CD4-positive, alpha-beta T cell (primary cell): ENCODE measurements at regions not wholly inside any gene's neighbourhood (a gene's known extent, or its start where the extent isn't known, plus 50 kb on each side); places are given as distances from the start of the nearest gene placed in this dataset.

Source experiments
- ATAC-seq: fragments of 200-7000 bp; cut with Tn5 transposase; one replicate; pipeline ENCODE4 v1.10.0; 2022; ENCODE audit warnings: mild to moderate bottlenecking; ENCODE audit not compliant: poor library complexity
- CTCF ChIA-PET: fragments of 350-600 bp; sonication (Branson Sonifier 250); formaldehyde crosslinking; loops from one replicate; lab custom pipeline; 2021; ENCODE audit warnings: antibody characterized with exemption, inconsistent platforms; lab: Charles Lee
- POLR2A ChIA-PET: fragments of 350-600 bp; sonication (Branson Sonifier 250); formaldehyde crosslinking; loops from one replicate; lab custom pipeline; 2021; ENCODE audit warnings: antibody characterized with exemption, inconsistent platforms; lab: Charles Lee
- DNase-seq, 14 experiments: peaks; one replicate each; pipeline ENCODE4 v3.0.0-alpha.2; 2013 to 2020; ENCODE audit warnings: mixed read lengths in 2 of 14
- H3K27ac ChIP-seq, 2 donors: one replicate each; pipeline versions ENCODE4 v1.5.1 to v1.7.0; 2013; ENCODE audit warnings: low read length in 2 of 2, low read depth in 1 of 2, mild to moderate bottlenecking in 1 of 2
- H3K27me3 ChIP-seq, 2 experiments: 1 replicate in 1 of 2; 2 replicates in 1 of 2; pipeline versions ENCODE4 v1.6.1 to v1.7.0; 2013; ENCODE audit warnings: low read length in 2 of 2, control low read depth in 1 of 2, mild to moderate bottlenecking in 1 of 2, moderate library complexity in 1 of 2; ENCODE audit not compliant: insufficient read depth in 2 of 2, control insufficient read depth in 1 of 2
- H3K36me3 ChIP-seq: one replicate; pipeline ENCODE4 v1.6.1; 2013; ENCODE audit warnings: low read length, control low read depth; ENCODE audit not compliant: insufficient read depth
- H3K4me1 ChIP-seq: one replicate; pipeline ENCODE4 v1.6.1; 2013; ENCODE audit warnings: low read length, control low read depth; ENCODE audit not compliant: insufficient read depth
- H3K4me3 ChIP-seq: one replicate; pipeline ENCODE4 v1.5.1; 2013; ENCODE audit warnings: mild to moderate bottlenecking, low read length, moderate library complexity
- H3K9me3 ChIP-seq, 2 experiments: 1 replicate in 1 of 2; 2 replicates in 1 of 2; pipeline versions ENCODE4 v1.6.1 to v1.7.0; 2013; ENCODE audit warnings: low read length in 2 of 2, mild to moderate bottlenecking in 2 of 2, control low read depth in 1 of 2, moderate library complexity in 1 of 2; ENCODE audit not compliant: control insufficient read depth in 1 of 2, insufficient read depth in 1 of 2
- H3K27ac Mint-ChIP-seq: one replicate; pipeline ENCODE4 v1.8.0; 2020; ENCODE audit warnings: mixed read lengths
- H3K27me3 Mint-ChIP-seq: one replicate; pipeline ENCODE4 v1.8.0; 2021; ENCODE audit warnings: mixed read lengths
- H3K36me3 Mint-ChIP-seq: one replicate; pipeline ENCODE4 v1.8.0; 2021; ENCODE audit warnings: low read depth, mixed read lengths
- H3K4me1 Mint-ChIP-seq: one replicate; pipeline ENCODE4 v1.8.0; 2021; ENCODE audit warnings: low read depth, mixed read lengths
- H3K4me3 Mint-ChIP-seq: one replicate; pipeline ENCODE4 v1.8.0; 2020; ENCODE audit warnings: mild to moderate bottlenecking, mixed read lengths
- H3K9me3 Mint-ChIP-seq: one replicate; pipeline ENCODE4 v1.8.0; 2020; ENCODE audit warnings: mixed read lengths
- intact Hi-C, 2 experiments: fragments of 100-400 bp; cut with DNase I in 1 of 2; cut with micrococcal nuclease in 1 of 2; formaldehyde crosslinking; loops; one replicate each; pipeline versions ENCODE4 v1.15.1 to v1.9.0; 2023 to 2025; cut with DNase I, micrococcal nuclease
- TF ChIP-seq, protein P1 (sequence below): fragments of 200-600 bp; IDR thresholded peaks from one replicate; pipeline ENCODE4 v1.8.0; 2022; ENCODE audit warnings: antibody characterized with exemption, mild to moderate bottlenecking

DNA sequence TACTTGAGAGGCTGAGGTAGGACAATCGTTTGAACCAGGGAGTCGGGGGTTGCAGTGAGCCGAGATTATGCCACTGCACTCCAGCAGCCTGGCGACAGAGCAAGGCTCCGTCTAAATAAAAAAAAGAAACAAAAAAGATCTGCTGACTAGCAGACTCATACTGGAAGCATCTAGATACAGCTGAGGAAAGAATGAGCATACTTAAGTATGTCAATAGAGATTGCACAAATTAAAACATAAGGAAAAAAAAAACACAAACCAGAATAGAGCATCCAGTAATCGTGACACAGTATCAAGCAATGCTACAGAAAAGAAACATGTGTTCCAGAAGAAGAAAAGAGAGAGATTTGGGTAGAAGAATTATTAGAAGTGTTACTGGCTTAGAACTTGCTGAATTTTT is 105.5 kb upstream of the SPOCK3 start:
- no peaks in the 10 kb centered on the region for H3K4me1 Mint-ChIP-seq
- H3K27ac Mint-ChIP-seq = no peak overlapping the region
- DNase-seq = no peak
- intact Hi-C loops = no loop called here
- H3K4me1 ChIP-seq = no peaks in the 10 kb centered on the region
- H3K27me3 ChIP-seq = no peaks in the 10 kb centered on the region
- H3K9me3 ChIP-seq = peaks cover 0 to 7% of the 10 kb centered on the region in 2 experiments
- no peaks in the 10 kb centered on the region for H3K27me3 Mint-ChIP-seq
- POLR2A ChIA-PET = no interaction called here
- no peak overlapping the region for H3K27ac ChIP-seq
- H3K9me3 Mint-ChIP-seq = peaks cover 12% of the 10 kb centered on the region
- no peak for ATAC-seq
- H3K4me3 Mint-ChIP-seq = no peak overlapping the region
- H3K36me3 ChIP-seq = no peaks in the 10 kb centered on the region
- H3K36me3 Mint-ChIP-seq = no peaks in the 10 kb centered on the region
- CTCF ChIA-PET = no interaction called here
- no peak overlapping the region for H3K4me3 ChIP-seq
- TF ChIP-seq, protein P1, sequence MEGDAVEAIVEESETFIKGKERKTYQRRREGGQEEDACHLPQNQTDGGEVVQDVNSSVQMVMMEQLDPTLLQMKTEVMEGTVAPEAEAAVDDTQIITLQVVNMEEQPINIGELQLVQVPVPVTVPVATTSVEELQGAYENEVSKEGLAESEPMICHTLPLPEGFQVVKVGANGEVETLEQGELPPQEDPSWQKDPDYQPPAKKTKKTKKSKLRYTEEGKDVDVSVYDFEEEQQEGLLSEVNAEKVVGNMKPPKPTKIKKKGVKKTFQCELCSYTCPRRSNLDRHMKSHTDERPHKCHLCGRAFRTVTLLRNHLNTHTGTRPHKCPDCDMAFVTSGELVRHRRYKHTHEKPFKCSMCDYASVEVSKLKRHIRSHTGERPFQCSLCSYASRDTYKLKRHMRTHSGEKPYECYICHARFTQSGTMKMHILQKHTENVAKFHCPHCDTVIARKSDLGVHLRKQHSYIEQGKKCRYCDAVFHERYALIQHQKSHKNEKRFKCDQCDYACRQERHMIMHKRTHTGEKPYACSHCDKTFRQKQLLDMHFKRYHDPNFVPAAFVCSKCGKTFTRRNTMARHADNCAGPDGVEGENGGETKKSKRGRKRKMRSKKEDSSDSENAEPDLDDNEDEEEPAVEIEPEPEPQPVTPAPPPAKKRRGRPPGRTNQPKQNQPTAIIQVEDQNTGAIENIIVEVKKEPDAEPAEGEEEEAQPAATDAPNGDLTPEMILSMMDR = no peak

DNA sequence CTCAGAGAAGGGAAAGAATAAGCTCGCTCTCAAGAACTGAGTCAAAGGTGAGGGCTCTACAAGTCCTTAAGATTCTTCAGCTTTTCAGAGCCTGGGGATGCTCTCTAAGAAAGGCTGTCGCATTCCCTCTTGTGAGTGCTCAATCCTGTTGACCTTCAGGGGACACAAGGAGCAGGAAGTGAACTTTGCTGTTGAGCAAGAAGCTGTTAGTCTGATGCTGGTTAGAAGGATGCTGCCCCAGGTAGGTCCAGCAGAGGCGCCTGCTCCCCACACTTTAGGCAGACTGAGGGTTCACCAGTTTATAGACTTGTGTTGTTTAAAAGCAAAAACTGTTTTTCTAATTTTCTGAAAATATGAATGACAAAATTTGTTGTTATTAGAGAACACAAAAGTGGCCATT is 125.4 kb upstream of the SPOCK3 start:
- intact Hi-C loops = no loop called here
- Histone ChIP-seq H3K4me3 (no peak overlapping the region), H3K36me3 (no peaks in the 10 kb centered on the region), H3K9me3 (no peaks in the 10 kb centered on the region), H3K27me3 (no peaks in the 10 kb centered on the region), H3K4me1 (no peaks in the 10 kb centered on the region), H3K27ac (no peak overlapping the region)
- H3K4me3 Mint-ChIP-seq = no peak overlapping the region
- H3K27me3 Mint-ChIP-seq = no peaks in the 10 kb centered on the region
- H3K36me3 Mint-ChIP-seq = no peaks in the 10 kb centered on the region
- ChIA-PET POLR2A (no interaction called here), CTCF (no interaction called here)
- H3K4me1 Mint-ChIP-seq = no peaks in the 10 kb centered on the region
- DNase-seq (no peak), ATAC-seq (no peak)
- TF ChIP-seq, protein P1 = no peak
- H3K27ac Mint-ChIP-seq = no peak overlapping the region
- H3K9me3 Mint-ChIP-seq = peaks cover 1% of the 10 kb centered on the region

DNA sequence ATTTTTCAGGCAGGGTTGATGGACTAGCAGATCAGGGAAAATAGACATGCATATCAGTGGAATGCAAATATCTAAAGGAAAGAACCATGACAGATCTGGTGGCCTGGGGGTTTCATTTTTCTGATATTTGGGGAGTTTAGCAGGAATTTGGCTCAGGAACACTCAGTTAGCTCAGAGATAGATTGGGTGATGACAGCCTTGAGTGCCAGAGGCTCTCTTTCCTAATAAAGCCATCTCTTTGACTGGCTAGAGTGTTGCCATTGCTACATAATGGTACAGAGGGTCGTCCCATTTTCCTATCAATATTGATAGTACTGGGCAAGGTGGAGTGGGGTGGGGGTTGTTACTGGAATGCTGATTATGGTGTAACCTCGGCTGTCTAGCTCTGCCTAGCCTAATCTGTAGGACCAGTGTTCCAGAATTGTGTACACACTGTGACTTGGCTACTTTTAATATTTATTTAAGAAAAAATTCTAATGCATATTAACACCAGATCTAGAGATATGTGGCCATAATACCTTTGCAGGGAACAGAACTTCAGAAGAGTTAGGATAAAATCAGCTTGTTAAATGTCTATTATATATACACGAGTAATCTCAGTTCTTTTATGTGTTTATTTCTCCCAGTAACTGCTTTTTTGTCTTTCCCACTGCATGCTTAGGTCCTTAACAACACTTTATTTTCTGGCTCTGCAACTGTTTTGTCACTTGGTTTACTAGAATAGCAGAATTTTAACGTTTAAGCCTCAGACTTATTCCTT is 145.0 kb upstream of the SPOCK3 start:
- no peaks in the 10 kb centered on the region for H3K36me3 ChIP-seq
- Mint-ChIP-seq H3K9me3 (peaks cover 3% of the 10 kb centered on the region), H3K4me1 (no peaks in the 10 kb centered on the region), H3K36me3 (no peaks in the 10 kb centered on the region), H3K27me3 (no peaks in the 10 kb centered on the region), H3K27ac (no peak overlapping the region), H3K4me3 (no peak overlapping the region)
- ChIA-PET CTCF (no interaction called here), POLR2A (no interaction called here)
- H3K4me3 ChIP-seq = no peak overlapping the region
- H3K9me3 ChIP-seq = peaks cover 0 to 9% of the 10 kb centered on the region in 2 experiments
- DNase-seq = no peak
- H3K4me1 ChIP-seq = no peaks in the 10 kb centered on the region
- TF ChIP-seq, protein P1 = no peak
- no peak overlapping the region for H3K27ac ChIP-seq
- no peaks in the 10 kb centered on the region for H3K27me3 ChIP-seq
- ATAC-seq = no peak
- intact Hi-C loops = no loop called here
